ENCODE measurements at regions not wholly inside any gene's neighbourhood (a gene's known extent, or its start where the extent isn't known, plus 50 kb on each side); places are given as distances from the start of the nearest gene placed in this dataset.

DNA sequence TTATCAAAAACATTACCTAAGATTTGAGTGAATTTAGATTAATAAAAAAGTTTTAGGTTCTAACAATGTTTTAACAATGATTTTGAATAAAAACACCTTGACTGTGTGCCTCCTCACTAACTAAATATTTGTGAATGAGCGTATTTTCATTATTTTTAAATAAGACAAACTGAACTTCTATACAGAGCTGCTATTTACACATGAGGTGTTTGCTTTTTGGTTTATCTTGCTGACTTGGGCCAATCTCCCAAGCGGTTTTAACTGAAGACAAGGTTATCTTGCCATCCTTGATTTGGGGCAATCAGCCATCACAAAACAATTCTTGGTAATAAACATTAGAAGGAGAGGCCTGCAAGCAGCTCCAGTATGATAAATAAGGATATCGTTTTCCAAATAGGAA is 108.2 kb upstream of the NRIP1 start:
- TF ChIP-seq, protein P1, sequence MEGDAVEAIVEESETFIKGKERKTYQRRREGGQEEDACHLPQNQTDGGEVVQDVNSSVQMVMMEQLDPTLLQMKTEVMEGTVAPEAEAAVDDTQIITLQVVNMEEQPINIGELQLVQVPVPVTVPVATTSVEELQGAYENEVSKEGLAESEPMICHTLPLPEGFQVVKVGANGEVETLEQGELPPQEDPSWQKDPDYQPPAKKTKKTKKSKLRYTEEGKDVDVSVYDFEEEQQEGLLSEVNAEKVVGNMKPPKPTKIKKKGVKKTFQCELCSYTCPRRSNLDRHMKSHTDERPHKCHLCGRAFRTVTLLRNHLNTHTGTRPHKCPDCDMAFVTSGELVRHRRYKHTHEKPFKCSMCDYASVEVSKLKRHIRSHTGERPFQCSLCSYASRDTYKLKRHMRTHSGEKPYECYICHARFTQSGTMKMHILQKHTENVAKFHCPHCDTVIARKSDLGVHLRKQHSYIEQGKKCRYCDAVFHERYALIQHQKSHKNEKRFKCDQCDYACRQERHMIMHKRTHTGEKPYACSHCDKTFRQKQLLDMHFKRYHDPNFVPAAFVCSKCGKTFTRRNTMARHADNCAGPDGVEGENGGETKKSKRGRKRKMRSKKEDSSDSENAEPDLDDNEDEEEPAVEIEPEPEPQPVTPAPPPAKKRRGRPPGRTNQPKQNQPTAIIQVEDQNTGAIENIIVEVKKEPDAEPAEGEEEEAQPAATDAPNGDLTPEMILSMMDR (IDR thresholded peaks at IDR 0.05; ENCODE audit: partially characterized antibody, unreplicated experiment), result no peak
- Mint-ChIP-seq H3K9me3 (ENCODE audit: unreplicated experiment) (no peaks in the 10 kb centered on the region), H3K36me3 (ENCODE audit: unreplicated experiment) (no peaks in the 10 kb centered on the region)

DNA sequence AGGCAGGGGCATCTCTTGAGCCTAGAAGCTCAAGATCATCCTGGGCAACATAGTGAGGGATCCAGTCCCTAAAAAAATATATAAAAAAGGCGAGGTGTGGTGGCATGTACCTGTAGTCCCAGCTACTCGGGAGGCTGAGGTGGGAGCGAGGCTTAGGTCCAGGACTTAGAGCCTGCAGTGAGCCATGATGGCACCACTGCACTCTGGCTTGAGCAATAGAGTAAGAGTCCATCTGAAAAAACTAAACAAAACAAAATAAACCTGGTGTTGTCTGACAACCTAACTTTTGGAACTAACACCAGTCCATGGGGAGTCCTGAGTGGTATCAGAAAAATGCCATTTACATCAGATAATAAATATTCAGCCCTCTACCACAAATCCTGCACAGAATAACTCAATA is 110.1 kb upstream of the NRIP1 start:
- DNase-seq, result no peak
- H3K4me1 Mint-ChIP-seq (ENCODE audit: low read depth, unreplicated experiment), result no peaks in the 10 kb centered on the region
- H3K27me3 Mint-ChIP-seq (ENCODE audit: unreplicated experiment), result no peaks in the 10 kb centered on the region
- no peak overlapping the region for H3K27ac Mint-ChIP-seq (ENCODE audit: unreplicated experiment)
- no peaks in the 10 kb centered on the region for H3K36me3 Mint-ChIP-seq (ENCODE audit: unreplicated experiment)
- no peak overlapping the region for H3K4me3 Mint-ChIP-seq (ENCODE audit: unreplicated experiment)
- TF ChIP-seq, protein P1 (IDR thresholded peaks at IDR 0.05; ENCODE audit: partially characterized antibody, unreplicated experiment), result no peak
- no peaks in the 10 kb centered on the region for H3K9me3 Mint-ChIP-seq (ENCODE audit: unreplicated experiment)

More for the DNA sequence above, 108.2 kb upstream of the NRIP1 start:
- H3K4me1 Mint-ChIP-seq (ENCODE audit: low read depth, unreplicated experiment), result no peaks in the 10 kb centered on the region
- H3K27ac Mint-ChIP-seq (ENCODE audit: unreplicated experiment), result no peak overlapping the region
- no peak for DNase-seq
- no peaks in the 10 kb centered on the region for H3K27me3 Mint-ChIP-seq (ENCODE audit: unreplicated experiment)
- no peak overlapping the region for H3K4me3 Mint-ChIP-seq (ENCODE audit: unreplicated experiment)

DNA sequence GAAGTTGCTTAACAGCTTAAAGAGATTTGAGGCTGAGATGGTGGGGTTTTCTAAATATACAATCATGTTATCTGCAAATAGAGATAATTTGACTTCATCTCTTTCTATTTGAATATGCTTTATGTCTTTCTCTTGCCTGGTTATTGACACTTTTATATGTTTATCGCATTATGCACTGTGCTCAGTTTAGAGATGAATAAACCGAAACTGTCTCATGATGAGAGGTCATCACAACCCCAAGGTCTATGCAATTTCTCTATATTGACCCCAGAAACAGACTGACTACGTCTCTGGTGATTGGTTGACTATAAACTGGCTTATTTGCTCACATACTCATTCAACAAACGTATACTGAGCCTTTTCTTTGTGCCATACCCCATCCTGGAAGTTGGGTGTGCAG is 117.9 kb upstream of the NRIP1 start:
- Mint-ChIP-seq H3K9me3 (ENCODE audit: unreplicated experiment) (peaks cover 3% of the 10 kb centered on the region), H3K27ac (ENCODE audit: unreplicated experiment) (no peak overlapping the region), H3K36me3 (ENCODE audit: unreplicated experiment) (no peaks in the 10 kb centered on the region), H3K4me1 (ENCODE audit: low read depth, unreplicated experiment) (no peaks in the 10 kb centered on the region), H3K27me3 (ENCODE audit: unreplicated experiment) (peaks cover 2% of the 10 kb centered on the region), H3K4me3 (ENCODE audit: unreplicated experiment) (no peak overlapping the region)
- TF ChIP-seq, protein P1 (IDR thresholded peaks at IDR 0.05; ENCODE audit: partially characterized antibody, unreplicated experiment), result no peak
- DNase-seq, result no peak

DNA sequence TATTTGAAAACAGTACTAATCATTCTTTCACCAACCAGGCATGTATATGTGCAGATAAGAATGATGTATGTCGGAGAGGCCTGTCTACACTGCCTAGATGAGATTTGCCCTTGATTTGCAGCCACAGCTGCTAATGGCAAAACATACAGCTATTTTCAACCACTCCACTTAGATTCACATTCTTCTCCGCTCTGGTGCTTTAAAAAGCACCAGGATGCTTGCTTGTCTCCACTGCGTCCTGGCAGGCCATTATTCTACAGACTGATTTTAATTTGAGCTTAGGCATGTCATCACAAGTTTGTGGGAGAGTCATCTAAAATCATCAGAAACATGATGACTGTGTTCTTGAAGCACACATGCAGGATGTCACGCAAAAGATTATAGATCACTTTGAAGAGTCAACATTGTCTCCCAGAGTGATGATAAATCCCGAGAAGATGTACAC is 119.0 kb upstream of the NRIP1 start:
- H3K27me3 Mint-ChIP-seq (ENCODE audit: unreplicated experiment), result peaks cover 2% of the 10 kb centered on the region
- H3K4me1 Mint-ChIP-seq (ENCODE audit: low read depth, unreplicated experiment), result no peaks in the 10 kb centered on the region
- DNase-seq, result no peak
- no peak overlapping the region for H3K27ac Mint-ChIP-seq (ENCODE audit: unreplicated experiment)
- H3K36me3 Mint-ChIP-seq (ENCODE audit: unreplicated experiment), result no peaks in the 10 kb centered on the region
- H3K4me3 Mint-ChIP-seq (ENCODE audit: unreplicated experiment), result no peak overlapping the region
- peaks cover 5% of the 10 kb centered on the region for H3K9me3 Mint-ChIP-seq (ENCODE audit: unreplicated experiment)
- TF ChIP-seq, protein P1 (IDR thresholded peaks at IDR 0.05; ENCODE audit: partially characterized antibody, unreplicated experiment), result no peak

DNA sequence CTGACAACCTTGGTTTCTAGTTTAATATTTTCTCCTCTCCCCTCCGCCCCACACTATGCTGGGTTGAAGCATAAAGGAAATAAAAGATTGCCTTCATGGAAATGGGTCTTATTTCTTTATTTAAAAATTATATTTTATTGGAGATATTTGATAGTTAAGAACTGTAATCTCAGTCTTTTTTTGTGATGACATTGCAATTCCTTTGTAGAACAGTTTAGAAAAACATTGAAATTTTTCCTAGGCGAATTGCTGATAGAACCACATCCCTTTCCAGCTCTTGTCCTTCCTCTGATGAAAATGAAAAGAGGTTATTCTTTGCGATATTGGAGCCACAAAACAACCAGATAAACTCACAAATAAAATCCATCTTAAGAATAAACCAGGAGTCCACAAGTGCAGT is 125.6 kb upstream of the NRIP1 start:
- no peak overlapping the region for H3K4me3 Mint-ChIP-seq (ENCODE audit: unreplicated experiment)
- H3K9me3 Mint-ChIP-seq (ENCODE audit: unreplicated experiment), result peaks cover 3% of the 10 kb centered on the region
- H3K4me1 Mint-ChIP-seq (ENCODE audit: low read depth, unreplicated experiment), result no peaks in the 10 kb centered on the region
- H3K27ac Mint-ChIP-seq (ENCODE audit: unreplicated experiment), result no peak overlapping the region
- DNase-seq, result no peak
- TF ChIP-seq, protein P1 (IDR thresholded peaks at IDR 0.05; ENCODE audit: partially characterized antibody, unreplicated experiment), result no peak
- H3K27me3 Mint-ChIP-seq (ENCODE audit: unreplicated experiment), result peaks cover 2% of the 10 kb centered on the region
- no peaks in the 10 kb centered on the region for H3K36me3 Mint-ChIP-seq (ENCODE audit: unreplicated experiment)

Measured in glutamatergic neuron (in vitro differentiated cells).